Stromal cell of bone marrow (primary cell): ENCODE measurements at regions not wholly inside any gene's neighbourhood (a gene's known extent, or its start where the extent isn't known, plus 50 kb on each side); places are given as distances from the start of the nearest gene placed in this dataset.

Experiments
- DNase-seq: peaks from one replicate; pipeline ENCODE4 v3.0.0-alpha.2; 2012; ENCODE audit warnings: low read depth

DNA sequence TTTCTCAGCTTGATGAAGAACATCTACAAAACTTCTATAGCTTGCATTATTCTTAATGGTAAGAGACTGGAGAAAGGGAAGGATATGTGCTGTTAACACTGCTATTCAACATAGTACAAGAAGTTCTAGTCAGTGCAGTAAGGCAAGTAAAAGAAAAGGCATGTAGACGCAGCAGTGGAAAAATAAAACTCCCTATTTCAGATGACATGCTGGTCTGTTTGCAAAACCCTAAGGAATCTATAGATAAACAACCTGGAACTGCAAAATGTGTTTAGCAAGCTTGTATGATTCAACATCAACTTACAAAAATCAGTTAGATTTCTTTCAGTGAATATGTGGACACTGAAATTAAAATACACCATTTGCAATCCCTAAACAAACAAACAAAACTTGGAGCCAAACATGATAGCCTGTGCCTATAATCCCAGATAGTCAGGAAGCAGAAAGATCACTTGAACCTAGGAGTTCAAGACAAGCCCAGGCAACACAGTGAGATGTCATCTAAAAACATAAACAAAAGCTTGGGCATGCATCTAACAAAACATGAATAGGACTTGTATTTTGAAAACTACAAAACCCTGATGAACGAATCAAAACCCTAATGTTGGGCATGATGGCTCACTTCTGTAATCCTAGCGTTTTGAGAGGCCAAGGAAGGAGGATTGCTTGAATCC lies 293.6 kb upstream of the RGS6 start:
- no peak for DNase-seq

GRCh38 chr14:71642715-71643114 lies 289.5 kb upstream of the RGS6 start:
- no peak for DNase-seq

- DNase-seq = no peak
These were observed 286.6 kb upstream of the RGS6 start for GRCh38 chr14:71645656-71646055.

DNA sequence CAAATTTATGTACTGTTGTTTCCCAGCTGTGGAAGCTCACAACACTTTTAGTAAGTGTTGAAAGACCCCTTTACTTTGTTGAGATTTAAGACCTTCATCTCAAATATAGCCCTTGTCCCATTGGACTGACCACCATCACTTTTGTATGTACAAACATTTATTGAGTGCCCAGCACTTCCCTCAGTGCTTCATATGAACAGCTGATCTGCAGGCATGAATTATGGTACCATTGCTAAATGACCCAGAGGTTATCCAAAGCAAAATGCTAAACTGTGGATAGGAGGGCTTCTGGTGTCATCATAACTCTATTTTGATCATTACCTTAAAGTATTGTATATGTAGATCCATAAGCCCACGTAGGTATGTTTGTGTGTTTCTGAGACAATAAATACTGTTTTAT lies 285.7 kb upstream of the RGS6 start:
- no peak for DNase-seq

GRCh38 chr14:71647086-71647784 lies 285.0 kb upstream of the RGS6 start:
- no peak for DNase-seq

DNA sequence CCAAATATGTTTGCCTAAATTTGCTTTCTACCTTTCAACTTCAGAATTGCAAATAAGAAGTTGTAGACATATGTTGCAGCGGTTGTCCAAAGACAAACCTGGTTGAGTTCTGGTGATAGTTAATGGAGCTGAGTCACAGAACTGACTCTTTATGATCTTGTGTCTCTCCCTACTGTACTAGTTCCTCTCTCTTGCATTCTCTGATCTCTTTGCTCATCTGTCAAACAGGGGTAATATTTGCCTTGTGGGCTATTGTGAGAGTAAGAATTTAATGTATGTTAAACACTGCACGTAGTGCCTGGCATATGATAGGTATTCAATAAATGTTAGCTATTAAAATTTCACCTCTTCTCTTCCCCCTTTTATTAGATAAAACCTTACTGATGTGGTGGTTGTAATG lies 283.5 kb upstream of the RGS6 start:
- no peak for DNase-seq

GRCh38 chr14:71650187-71650755 lies 282.0 kb upstream of the RGS6 start:
- no peak for DNase-seq

DNA sequence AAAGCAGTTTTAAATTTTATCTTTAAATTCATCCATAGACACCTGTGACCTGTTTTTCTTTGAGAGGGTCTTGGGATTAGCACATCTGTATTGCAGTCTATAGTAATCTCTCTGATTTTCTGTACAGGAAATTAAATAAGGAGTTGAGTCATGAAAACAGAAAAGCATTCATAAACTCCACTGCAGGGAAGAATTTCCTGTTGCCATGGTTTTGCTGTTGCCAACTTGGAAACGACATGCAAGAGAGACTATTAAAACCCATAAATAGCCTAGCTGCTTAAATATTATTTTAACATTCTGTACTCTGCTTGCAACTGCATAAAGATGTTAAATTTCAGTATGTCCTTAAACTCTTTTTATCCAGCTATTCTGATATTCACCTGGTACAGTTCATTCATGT lies 281.0 kb upstream of the RGS6 start:
- DNase-seq = peak; percentile 94

DNA sequence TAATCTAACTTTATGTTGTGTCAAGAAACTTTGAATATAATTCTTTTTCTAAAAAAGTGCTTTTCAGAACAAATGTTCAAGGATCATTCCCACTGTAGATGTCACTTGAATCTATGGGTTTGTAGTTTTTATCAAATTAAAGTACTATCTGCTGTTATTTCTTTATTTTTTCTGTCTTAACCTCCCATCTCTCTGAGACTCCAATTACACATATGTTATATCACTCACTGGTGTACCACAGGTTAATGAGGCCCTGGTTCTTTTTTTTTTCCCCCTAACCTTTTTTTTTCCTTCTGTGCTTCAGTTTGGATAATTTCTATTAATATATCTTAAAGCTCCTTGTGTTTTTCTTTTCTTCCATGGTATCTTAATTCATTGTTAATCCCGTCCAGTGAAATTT lies 279.9 kb upstream of the RGS6 start:
- DNase-seq = no peak

DNA sequence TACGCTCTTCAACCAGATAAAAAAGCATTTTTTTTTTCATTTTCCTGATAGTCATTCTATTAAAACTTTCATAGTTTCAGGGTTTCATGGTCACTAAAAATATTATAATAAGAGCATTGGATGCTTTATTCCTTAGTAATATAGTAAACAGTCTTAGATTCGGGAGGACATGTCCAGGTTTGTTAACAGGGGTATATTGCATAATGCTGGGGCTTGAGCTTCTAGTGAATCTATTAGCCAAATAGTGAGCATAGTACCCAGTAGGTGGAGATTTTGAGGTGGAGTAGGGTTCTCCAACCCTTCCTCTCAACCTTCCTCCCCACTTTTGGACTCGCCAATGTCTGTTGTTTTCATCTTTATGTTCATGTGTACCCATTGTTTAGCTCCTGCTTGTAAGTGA lies 277.4 kb upstream of the RGS6 start:
- DNase-seq = no peak

DNA sequence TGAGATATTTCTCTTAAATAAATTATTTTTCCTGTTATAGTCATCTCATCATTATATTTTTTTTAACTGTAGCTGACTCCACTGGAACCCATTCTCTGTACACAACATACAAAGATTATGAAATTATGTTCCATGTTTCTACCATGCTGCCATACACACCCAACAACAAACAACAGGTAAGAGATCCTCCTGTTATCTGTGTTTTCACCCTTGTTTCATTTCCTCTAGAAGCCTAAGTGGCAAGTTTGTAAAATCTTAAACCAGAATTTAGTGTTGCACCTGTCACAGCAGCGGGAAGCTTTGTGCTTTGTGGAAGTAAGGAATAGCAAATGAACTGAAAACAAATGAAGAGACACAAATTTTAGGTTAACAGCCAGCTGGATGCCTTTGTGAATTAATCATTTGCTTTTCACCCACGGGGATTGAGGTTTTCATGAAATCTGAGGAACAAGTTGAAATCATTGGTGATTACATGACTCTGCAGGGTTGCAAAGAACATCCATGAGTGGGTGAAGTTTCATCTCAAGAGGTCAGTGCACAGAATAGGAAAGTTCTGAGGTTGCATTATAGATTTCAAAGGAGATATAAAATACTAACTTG lies 273.9 kb upstream of the RGS6 start:
- no peak for DNase-seq

DNA sequence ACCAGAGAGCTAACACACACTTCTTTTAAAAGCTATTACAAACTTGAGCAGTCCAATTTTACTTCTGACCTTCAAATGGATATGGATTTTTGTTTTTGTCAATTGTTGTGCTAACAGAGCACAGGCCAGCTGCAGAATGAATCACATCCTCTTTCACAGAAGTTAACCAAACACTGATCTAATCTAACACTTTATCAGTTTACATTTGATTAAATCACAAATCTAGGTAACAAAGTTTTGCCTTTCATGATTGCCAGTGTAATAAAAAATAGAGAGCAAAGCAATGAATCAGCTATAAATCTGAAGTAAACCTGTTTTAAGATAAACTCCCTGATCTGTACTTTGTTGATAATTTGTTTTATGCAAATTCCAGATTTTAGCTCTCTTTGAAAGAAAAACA lies 273.1 kb upstream of the RGS6 start:
- DNase-seq = no peak

- DNase-seq = no peak
These were observed 270.8 kb upstream of the RGS6 start for GRCh38 chr14:71661441-71661840.

DNA sequence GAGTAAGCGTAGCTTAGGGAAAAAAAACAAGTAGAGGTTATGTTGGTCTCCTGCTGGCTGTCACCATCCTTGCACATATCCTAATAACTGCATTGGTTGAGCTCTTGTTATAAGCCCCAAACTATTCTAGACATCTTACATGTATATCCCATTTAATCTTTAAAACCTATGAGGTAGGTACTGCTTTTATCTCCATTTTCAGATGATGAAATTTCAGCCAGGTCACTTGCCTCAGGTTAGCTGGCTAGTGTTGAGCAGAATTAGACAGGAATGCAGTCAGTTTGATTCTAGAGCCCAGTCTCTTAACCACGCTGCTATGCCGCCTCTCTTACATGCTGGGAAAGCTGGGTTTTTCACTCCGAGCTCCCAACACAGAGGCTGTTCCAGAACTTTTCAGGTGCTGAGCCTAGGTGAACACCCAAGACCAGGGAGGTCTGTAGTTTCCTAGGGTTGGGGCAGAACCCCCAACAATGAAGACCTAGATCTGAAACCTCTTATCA lies 269.9 kb upstream of the RGS6 start:
- DNase-seq = no peak

- peak; percentile 87 for DNase-seq
These were observed 267.1 kb upstream of the RGS6 start for GRCh38 chr14:71665157-71665556.

DNA sequence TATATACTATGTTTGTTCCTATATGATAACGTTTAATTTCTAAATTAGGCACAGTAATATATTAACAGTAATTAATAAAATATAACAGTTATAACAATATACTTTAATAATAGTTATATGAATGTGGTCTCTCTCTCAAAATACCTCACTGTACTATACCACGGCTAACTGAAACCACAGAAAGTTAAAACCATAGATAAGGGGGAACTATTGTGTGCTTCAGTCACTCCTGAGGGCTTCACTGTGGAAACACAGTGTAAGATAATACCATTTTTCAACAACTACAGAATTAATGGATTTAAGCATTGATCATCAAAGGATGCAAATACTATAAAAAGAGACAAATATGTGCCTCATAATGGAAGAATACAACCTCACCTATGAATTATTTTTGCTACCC lies 266.4 kb upstream of the RGS6 start:
- DNase-seq = no peak

DNA sequence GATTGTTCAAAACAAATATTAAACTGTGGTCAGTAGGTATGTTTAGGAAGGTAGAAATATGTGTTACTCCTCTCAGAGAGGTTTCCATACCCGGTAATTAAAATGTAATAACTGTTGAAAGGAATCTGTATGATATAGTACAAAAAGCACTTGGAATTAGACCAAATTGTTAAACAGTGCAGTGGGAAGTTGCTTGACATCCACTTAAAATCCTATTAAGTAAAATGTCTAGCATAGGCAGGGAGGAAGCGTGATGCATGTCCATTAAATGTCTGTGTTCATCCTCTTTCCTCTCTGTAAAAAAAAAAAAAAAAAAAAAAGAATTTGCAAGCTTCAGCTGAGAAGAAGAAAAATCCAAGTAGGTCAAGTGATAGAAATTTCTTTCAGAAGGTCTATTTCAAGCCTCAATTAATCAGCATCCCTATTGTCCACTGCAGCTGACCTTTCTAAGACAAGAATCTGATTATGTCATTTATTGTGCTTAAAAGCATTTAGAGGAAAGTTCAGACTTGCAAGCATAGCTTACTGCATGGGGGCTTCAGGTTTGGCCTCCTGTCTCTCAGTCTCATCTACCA lies 265.6 kb upstream of the RGS6 start:
- no peak for DNase-seq

DNA sequence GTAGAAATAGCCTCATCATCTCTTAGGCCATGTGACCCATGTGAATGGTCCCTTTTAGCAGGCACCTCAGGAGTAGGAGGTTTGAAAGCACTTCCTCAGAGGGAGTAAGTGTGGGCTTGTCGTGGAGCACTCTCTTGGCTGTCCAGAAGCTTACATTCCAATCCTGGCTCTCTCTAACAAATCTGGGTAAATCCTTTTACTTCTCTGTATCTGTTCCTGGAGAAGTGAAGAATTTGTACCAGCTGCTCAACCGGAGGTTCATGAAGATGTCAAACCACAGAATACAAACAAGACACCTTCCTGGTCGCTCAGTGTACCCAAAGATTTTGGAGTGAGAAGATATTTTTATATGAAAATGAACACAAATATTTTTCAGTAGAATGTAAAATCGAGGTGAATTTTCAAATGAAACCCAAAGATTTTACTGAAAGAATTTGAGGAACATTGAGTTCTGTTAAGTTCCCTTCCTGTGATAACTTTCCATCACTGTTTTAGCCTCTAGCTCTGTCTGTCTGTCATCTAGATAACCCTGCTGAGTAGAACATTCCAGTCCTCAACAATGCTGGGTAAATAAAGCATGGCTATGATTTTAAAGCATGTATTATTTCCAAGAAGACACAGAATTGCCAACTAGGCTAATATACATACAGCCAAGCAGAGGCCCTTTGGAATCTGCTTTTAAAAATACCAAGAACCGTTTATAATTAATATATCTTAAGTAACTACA lies 263.9 kb upstream of the RGS6 start:
- no peak for DNase-seq

- no peak for DNase-seq
These were observed 259.6 kb upstream of the RGS6 start for GRCh38 chr14:71672596-71672995.

GRCh38 chr14:71675126-71675899 lies 256.9 kb upstream of the RGS6 start:
- DNase-seq = no peak

GRCh38 chr14:71675900-71676287 lies 256.3 kb upstream of the RGS6 start:
- DNase-seq = no peak
